ENCODE measurements at regions not wholly inside any gene's neighbourhood (a gene's known extent, or its start where the extent isn't known, plus 50 kb on each side); places are given as distances from the start of the nearest gene placed in this dataset.

DNA sequence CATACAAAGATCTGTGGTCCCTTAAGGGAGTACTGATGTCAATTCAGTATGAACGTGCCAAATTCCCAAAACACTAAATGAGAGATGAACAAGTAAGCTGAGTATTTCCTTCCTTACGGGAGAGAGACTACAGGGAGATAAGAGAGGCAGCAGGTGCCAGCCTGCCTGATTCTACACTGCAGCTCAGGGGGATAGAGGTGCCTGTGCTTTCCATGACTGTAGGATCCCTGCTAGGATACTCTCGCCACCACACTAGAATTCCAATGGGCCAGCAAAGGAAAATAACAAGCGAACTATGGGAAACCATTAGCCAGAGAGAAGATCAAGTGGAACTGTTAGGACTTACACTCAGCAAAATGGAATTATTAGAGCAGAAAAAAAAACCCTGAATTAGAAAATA is 198.5 kb upstream of the BTBD3 start:
- no peak for DNase-seq (ENCODE audit: low read depth)

GRCh38 chr20:11721411-11721810 is 196.3 kb upstream of the BTBD3 start:
- DNase-seq (ENCODE audit: low read depth): no peak

GRCh38 chr20:11724097-11724496 is 193.6 kb upstream of the BTBD3 start:
- DNase-seq (ENCODE audit: low read depth): no peak

GRCh38 chr20:11726026-11726425 is 191.7 kb upstream of the BTBD3 start:
- DNase-seq (ENCODE audit: low read depth): no peak

GRCh38 chr20:11727708-11728107 is 190.0 kb upstream of the BTBD3 start:
- DNase-seq (ENCODE audit: low read depth): no peak

DNA sequence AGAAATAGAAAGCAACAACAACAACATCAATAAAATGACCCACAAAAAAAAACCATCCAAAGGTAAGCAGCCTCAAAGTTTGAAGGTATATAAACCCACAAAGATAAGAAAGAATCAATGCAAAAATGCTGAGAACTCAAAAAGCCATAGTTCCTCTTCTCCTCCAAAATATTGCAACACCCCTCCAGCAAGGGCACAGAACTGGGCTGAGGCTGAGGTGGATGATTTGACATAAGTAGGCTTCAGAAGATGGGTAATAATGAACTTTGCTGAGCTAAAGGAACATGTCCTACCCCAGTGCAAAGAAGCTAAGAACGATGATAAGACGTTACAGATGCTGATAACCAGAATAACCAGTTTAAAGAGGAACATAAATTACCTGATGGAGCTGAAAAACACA is 188.8 kb upstream of the BTBD3 start:
- no peak for DNase-seq (ENCODE audit: low read depth)

DNA sequence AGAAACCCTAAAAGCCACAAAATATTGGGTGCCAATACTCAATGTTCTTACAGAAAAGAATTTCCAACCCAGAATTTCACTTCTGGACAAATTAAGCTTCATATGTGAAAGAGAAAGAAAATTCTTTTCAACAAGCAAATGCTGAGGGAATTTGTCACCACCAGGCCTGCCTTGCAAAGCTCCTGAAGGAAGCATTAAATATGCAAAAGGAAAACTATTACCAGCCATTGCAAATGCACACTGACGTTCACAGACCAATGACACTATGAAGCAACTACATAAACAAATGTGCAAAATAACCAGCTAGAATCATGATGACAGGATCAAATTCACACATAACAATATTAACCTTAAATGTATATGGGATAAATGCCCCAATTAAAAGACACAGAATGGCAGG is 187.9 kb upstream of the BTBD3 start:
- no peak for DNase-seq (ENCODE audit: low read depth)

DNA sequence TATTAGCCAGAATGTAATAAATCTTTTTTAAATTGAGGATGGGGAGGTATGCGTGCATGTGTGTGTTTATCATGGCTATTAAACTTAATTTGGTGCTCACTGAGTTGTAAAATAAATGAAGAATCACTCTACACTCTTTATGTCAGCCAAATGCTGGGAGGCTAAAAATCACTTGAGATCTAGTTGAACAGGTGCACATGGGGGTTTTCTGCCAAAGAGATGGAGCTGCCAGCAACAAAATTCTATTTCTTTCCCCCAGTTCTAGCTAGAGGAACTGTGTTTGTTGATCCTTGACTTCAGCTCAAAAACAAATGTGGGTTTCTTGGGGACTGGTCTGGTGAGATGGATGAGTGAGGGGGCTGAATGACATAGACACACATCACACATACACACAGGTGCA is 183.3 kb upstream of the BTBD3 start:
- DNase-seq (ENCODE audit: low read depth): no peak

- DNase-seq (ENCODE audit: low read depth): no peak
Observed at GRCh38 chr20:11738852-11739251, 178.8 kb upstream of the BTBD3 start.

DNA sequence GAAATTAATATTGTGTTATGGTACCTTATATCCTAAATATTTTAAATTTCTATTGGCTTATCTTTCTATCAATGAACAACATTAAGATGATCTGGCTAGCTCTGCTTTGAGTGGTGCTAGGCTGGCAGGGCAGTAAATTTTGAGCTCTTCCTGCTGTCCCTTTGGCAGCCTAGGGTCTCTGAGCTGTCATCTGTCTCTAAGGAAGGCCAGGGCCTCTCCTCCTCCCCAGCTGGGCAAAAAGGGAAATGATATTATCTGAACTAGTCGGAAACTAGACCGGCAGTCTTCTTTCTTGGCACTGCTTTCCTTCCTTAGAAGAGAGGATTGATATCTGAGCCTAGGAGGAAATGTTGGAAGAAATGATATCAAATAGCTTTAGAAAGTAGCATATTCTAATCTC is 176.7 kb upstream of the BTBD3 start:
- no peak for DNase-seq (ENCODE audit: low read depth)

- DNase-seq (ENCODE audit: low read depth): no peak
Observed at GRCh38 chr20:11745145-11745544, 172.5 kb upstream of the BTBD3 start.

DNA sequence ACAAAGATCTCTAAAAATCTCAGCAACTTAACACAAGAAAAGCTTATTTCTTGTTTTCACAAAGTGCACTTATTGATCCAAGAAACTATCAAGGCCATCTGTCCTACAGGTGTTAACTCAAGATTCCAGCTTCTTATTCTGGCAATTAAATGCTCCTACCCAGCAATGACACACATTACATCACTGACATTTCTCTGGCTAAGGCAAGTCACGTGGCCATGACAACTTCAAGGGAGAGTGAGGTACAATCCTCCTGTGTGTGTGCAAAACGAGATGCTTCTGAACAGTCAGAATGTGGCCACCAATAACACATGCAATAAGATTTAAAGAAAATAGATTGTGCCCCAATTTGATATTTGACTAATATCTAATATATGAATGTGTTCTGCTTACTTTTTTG is 169.3 kb upstream of the BTBD3 start:
- no peak for DNase-seq (ENCODE audit: low read depth)

DNA sequence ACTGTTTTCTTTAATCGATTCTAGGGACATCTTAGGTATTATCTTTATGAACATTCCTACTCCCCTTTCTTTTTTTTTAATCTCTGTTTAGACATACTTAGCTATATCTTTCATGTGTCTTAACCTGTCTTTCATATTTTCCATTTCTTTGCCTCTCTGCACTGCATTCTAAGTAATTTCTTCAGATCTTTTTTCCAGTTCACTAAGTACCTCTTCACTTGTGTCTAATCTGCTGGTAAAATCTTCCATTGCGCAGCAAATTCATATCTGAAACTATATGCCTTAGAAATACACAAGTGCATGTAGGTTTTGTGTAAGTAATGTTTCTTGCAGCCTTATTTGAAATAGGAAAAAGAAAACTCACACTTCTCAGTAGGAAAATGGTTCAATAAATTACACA is 165.4 kb upstream of the BTBD3 start:
- DNase-seq (ENCODE audit: low read depth): no peak

GRCh38 chr20:11753155-11753554 is 164.5 kb upstream of the BTBD3 start:
- no peak for DNase-seq (ENCODE audit: low read depth)

GRCh38 chr20:11754451-11754850 is 163.2 kb upstream of the BTBD3 start:
- no peak for DNase-seq (ENCODE audit: low read depth)

DNA sequence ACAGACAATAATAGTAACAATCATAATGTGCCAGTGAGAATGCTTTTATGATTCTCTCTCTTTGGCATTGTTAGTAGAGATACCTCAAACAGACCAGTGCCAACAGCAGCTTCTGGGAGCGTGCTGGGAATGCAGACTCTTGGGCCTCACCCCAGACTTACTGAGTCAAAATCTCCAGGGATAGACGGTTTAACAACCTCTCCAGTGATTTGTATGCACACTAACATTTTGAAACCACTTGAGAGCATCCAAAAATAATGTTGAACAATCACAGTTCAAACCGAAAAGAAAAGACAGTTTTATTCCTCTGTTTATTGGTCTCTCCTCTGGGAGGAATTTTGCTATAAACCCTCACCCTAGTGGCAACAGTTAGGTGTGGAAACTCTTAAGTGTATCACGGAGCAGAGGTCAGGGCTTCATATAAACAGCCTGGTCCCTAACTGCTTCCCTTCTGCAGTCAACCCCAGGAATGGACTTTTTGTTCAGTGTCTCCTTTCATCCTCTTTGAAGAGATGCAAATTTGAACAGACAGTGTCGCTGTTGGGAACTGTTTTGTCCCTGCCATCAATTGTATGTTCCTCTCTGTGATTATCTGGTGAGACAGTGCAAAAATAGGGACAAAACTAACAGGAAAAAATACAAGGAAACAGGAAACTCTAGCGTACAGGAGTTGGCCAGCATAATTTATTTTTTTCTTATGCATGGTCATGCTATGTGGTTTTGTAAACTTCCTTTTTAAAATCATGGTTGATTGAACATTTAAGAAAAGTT is 162.4 kb upstream of the BTBD3 start:
- DNase-seq (ENCODE audit: low read depth): peak; percentile 49

DNA sequence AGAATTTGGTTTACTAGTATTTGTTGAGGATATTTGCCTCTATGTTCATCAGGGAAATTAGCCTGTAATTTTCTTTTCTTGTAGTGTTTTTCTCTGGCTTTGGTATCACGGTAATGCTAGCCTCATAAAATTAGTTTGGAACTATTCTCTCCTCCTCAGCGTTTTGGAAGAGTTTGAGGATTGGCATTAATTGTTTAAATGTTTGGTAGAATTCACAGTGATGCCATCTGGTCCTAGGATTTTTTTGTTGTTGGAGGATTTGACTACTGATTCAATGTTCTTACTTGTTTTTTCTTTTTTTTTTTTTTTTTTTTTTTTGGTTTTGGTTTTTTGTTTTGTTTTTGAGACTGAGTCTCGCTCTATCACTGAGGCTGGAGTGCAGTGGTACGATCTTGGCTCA is 156.2 kb upstream of the BTBD3 start:
- no peak for DNase-seq (ENCODE audit: low read depth)

- no peak for DNase-seq (ENCODE audit: low read depth)
Observed at GRCh38 chr20:11766961-11767360, 150.7 kb upstream of the BTBD3 start.

- DNase-seq (ENCODE audit: low read depth): no peak
Observed at GRCh38 chr20:11769825-11770224, 147.9 kb upstream of the BTBD3 start.

DNA sequence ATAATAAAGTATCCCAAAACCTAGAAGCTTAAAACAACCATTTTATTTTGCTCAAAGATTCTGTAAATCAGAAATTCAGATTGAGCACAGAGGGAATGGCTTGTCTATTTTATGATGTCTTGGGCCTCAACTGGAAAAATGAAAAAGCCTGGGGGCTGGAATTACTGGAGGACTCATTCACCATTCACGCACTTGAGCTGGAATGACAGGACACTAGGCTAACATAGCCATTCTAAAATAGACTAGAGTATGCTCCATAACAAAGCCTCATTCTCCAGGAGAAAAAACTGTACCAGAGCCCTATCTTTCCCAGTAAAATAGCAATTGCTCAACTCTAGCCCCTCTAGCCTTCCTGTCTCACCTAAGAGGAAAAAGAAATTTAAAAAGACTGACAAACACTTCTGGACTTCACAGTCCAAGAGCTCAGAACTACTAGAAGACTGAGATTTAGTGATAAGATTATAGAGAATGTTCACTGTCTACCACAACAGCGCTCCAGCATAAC is 145.4 kb upstream of the BTBD3 start:
- DNase-seq (ENCODE audit: low read depth): no peak

- no peak for DNase-seq (ENCODE audit: low read depth)
Observed at GRCh38 chr20:11776687-11777086, 141.0 kb upstream of the BTBD3 start.

DNA sequence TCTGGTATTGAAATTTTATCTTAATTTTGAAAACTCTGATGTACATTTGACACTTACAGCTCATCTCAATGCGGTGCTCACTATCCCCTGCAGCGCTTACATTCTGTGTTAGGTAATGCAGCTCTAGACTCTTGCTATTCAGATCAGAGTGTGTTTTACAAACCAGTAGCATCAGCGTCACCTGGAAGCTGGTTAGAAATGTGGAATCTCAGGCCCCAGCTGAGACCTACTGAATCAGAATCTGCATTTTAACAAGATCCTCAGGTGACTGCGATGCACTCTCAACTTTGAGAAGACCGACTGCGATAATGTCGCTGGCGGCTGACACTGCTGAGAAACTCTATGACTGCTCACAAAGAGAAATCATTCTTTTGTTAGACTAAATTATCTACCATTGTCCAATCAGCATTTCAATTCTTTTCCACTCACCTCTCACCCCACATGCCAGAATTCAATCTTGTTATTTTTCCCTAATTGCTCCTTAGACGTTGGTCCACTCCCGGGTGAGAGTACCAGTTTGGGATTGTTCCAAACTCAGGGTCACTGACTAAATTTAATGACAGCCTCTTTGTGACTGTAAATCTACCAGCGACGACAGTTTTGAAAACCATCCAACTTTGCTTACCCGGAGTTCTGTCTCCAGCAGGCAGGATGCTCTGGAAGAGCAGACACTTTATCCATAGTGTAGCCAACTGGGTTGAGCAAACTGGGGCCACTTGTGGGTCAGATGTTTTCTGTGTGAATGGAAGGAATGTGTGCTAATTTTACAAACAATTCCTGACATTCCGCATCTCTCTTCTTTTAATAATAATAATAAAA is 140.1 kb upstream of the BTBD3 start:
- DNase-seq (ENCODE audit: low read depth): no peak

DNA sequence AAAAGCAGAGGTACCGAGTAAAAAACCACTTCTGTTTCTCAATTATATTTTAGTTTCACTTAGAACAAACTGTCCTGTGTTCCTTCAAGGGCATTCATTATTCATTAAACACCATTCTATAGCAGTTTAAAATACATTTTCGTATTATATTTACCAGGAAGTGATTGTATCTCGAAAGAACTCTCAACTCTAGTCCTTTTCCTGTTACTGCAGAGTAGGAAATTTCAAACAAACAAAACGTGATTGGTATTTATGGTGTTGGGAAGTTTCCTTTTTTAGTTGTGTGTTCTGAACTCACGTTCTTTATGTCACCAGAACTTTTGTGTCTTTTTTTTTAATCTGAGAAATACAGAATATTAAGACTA is 139.5 kb upstream of the BTBD3 start:
- no peak for DNase-seq (ENCODE audit: low read depth)

Data from stromal cell of bone marrow (primary cell).